ENCODE measurements at regions not wholly inside any gene's neighbourhood (a gene's known extent, or its start where the extent isn't known, plus 50 kb on each side); places are given as distances from the start of the nearest gene placed in this dataset.
A peak's percentile ranks its signal among the peaks of the same experiment; 100 is the strongest.
"Not testable (repeated sequence)": the region's sequence is repeated elsewhere in the genome, so short reads cannot be mapped to it uniquely, and the experiment has no call there.

GRCh38 chr22:22296047-22296446 is 51.5 kb downstream of the VPREB1 start:
- H3K27me3 ChIP-seq; H3K36me3 ChIP-seq; H3K27ac ChIP-seq; H3K9me3 ChIP-seq; H3K4me1 ChIP-seq; DNase-seq; H3K4me3 ChIP-seq; intact Hi-C loops (cut with DNase I; ENCODE audit: low total_unique reads): not testable (repeated sequence)

- intact Hi-C loops (cut with DNase I; ENCODE audit: low total_unique reads); H3K27me3 ChIP-seq; H3K9me3 ChIP-seq; DNase-seq; H3K36me3 ChIP-seq; H3K4me1 ChIP-seq: not testable (repeated sequence)
- H3K27ac ChIP-seq: peak overlapping the region; percentile 55 to 77
- peak overlapping the region; percentile 59 to 95 for H3K4me3 ChIP-seq
These were observed 52.7 kb downstream of the VPREB1 start for GRCh38 chr22:22297159-22297793.

GRCh38 chr22:22297794-22298653 is 53.4 kb downstream of the VPREB1 start:
- DNase-seq: peak; percentile 49 to 80
- peak in 2 of 4 experiments; percentile 16 to 20 for TF ChIP-seq CTCF (IDR thresholded peaks at IDR 0.05)
- TF ChIP-seq POLR2A (IDR thresholded peaks at IDR 0.05): peak; percentile 35 to 71
- H3K36me3 ChIP-seq; H3K9me3 ChIP-seq; H3K27me3 ChIP-seq; intact Hi-C loops (cut with DNase I; ENCODE audit: low total_unique reads); H3K4me1 ChIP-seq: not testable (repeated sequence)
- Histone ChIP-seq H3K4me3 (peak overlapping the region; percentile 79 to 95), H3K27ac (peak overlapping the region; percentile 77 to 87)

- intact Hi-C loops (cut with DNase I; ENCODE audit: low total_unique reads); H3K36me3 ChIP-seq; H3K9me3 ChIP-seq; DNase-seq; H3K4me1 ChIP-seq; H3K27me3 ChIP-seq: not testable (repeated sequence)
- Histone ChIP-seq H3K4me3 (peak overlapping the region; percentile 79 to 95), H3K27ac (peak overlapping the region in 1 of 2 donors; percentile 77)
These were observed 54.0 kb downstream of the VPREB1 start for GRCh38 chr22:22298654-22299009.

- DNase-seq; intact Hi-C loops (cut with DNase I; ENCODE audit: low total_unique reads); H3K9me3 ChIP-seq; H3K27ac ChIP-seq; H3K4me3 ChIP-seq; H3K36me3 ChIP-seq; H3K27me3 ChIP-seq; H3K4me1 ChIP-seq: not testable (repeated sequence)
These were observed 55.9 kb downstream of the VPREB1 start for GRCh38 chr22:22300511-22300910.

- H3K4me3 ChIP-seq; intact Hi-C loops (cut with DNase I; ENCODE audit: low total_unique reads); DNase-seq: not testable (repeated sequence)
These were observed 56.4 kb downstream of the VPREB1 start for GRCh38 chr22:22300946-22301345.

GRCh38 chr22:22316589-22316988 is 72.0 kb downstream of the VPREB1 start:
- no peaks in the 10 kb centered on the region for H3K36me3 ChIP-seq
- intact Hi-C loops (cut with DNase I; ENCODE audit: low total_unique reads): no loop called here
- no peak for DNase-seq

More at GRCh38 chr22:22300946-22301345, 56.4 kb downstream of the VPREB1 start:
- not testable (repeated sequence) for H3K27me3 ChIP-seq, H3K27ac ChIP-seq, H3K36me3 ChIP-seq, H3K4me1 ChIP-seq, H3K9me3 ChIP-seq

More at GRCh38 chr22:22316589-22316988, 72.0 kb downstream of the VPREB1 start:
- Histone ChIP-seq H3K4me1 (no peaks in the 10 kb centered on the region), H3K27me3 (no peaks in the 10 kb centered on the region), H3K27ac (no peak overlapping the region), H3K9me3 (no peaks in the 10 kb centered on the region), H3K4me3 (no peak overlapping the region)
- TF ChIP-seq POLR2A (IDR thresholded peaks at IDR 0.05): no peak
- no peak for TF ChIP-seq CTCF (IDR thresholded peaks at IDR 0.05)

All from uterus (tissue), 3 donors.